ENCODE measurements at regions not wholly inside any gene's neighbourhood (a gene's known extent, or its start where the extent isn't known, plus 50 kb on each side); places are given as distances from the start of the nearest gene placed in this dataset.
"Not testable (repeated sequence)": the region's sequence is repeated elsewhere in the genome, so short reads cannot be mapped to it uniquely, and the experiment has no call there.

- no peaks in the 10 kb centered on the region for H3K36me3 Mint-ChIP-seq (ENCODE audit: insufficient read depth, unreplicated experiment)
- TF ChIP-seq CTCF (IDR thresholded peaks at IDR 0.05; ENCODE audit: unreplicated experiment) = no peak
- DNase-seq (ENCODE audit: unreplicated experiment) = peak; percentile 16
- no peaks in the 10 kb centered on the region for H3K9me3 Mint-ChIP-seq (ENCODE audit: unreplicated experiment)
- ChIA-PET CTCF (no interaction called here), POLR2A (no interaction called here)
- no peak overlapping the region for H3K27ac Mint-ChIP-seq (ENCODE audit: low read depth, unreplicated experiment)
- peaks cover 29% of the 10 kb centered on the region for H3K27me3 Mint-ChIP-seq (ENCODE audit: insufficient read depth, unreplicated experiment)
- H3K4me3 Mint-ChIP-seq (ENCODE audit: unreplicated experiment) = no peak overlapping the region
- H3K4me1 Mint-ChIP-seq (ENCODE audit: insufficient read depth, unreplicated experiment) = no peaks in the 10 kb centered on the region
- no TSS peak for BruUV-seq (replicated peaks)
- intact Hi-C loops (cut with micrococcal nuclease) = no loop called here
Measured at GRCh38 chr18:41642756-41643155, 312.3 kb upstream of the PIK3C3 start.

GRCh38 chr18:41639218-41639617, 315.8 kb upstream of the PIK3C3 start:
- no peak overlapping the region for H3K4me3 Mint-ChIP-seq (ENCODE audit: unreplicated experiment)
- no peak overlapping the region for H3K27ac Mint-ChIP-seq (ENCODE audit: low read depth, unreplicated experiment)
- BruUV-seq (replicated peaks) = no TSS peak
- H3K27me3 Mint-ChIP-seq (ENCODE audit: insufficient read depth, unreplicated experiment) = peaks cover 23% of the 10 kb centered on the region
- H3K9me3 Mint-ChIP-seq (ENCODE audit: unreplicated experiment) = no peaks in the 10 kb centered on the region
- ChIA-PET CTCF (interaction anchor here (0.7 kb wide), 1 partner anchor 45 kb away, joined by 3 read pairs; no protein-coding TSS in a partner anchor), POLR2A (no interaction called here)
- DNase-seq (ENCODE audit: unreplicated experiment) = no peak
- no peaks in the 10 kb centered on the region for H3K36me3 Mint-ChIP-seq (ENCODE audit: insufficient read depth, unreplicated experiment)
- intact Hi-C loops (cut with micrococcal nuclease) = no loop called here
- H3K4me1 Mint-ChIP-seq (ENCODE audit: insufficient read depth, unreplicated experiment) = no peaks in the 10 kb centered on the region
- TF ChIP-seq CTCF (IDR thresholded peaks at IDR 0.05; ENCODE audit: unreplicated experiment) = no peak

GRCh38 chr18:41631723-41632285, 323.2 kb upstream of the PIK3C3 start:
- POLR2A ChIA-PET; BruUV-seq (replicated peaks); H3K36me3 Mint-ChIP-seq (ENCODE audit: insufficient read depth, unreplicated experiment); H3K4me3 Mint-ChIP-seq (ENCODE audit: unreplicated experiment); H3K27ac Mint-ChIP-seq (ENCODE audit: low read depth, unreplicated experiment); intact Hi-C loops (cut with micrococcal nuclease); H3K27me3 Mint-ChIP-seq (ENCODE audit: insufficient read depth, unreplicated experiment); DNase-seq (ENCODE audit: unreplicated experiment); H3K4me1 Mint-ChIP-seq (ENCODE audit: insufficient read depth, unreplicated experiment); H3K9me3 Mint-ChIP-seq (ENCODE audit: unreplicated experiment); CTCF ChIA-PET: not testable (repeated sequence)

- no TSS peak for BruUV-seq (replicated peaks)
- CTCF ChIA-PET = no interaction called here
- H3K27ac Mint-ChIP-seq (ENCODE audit: low read depth, unreplicated experiment) = no peak overlapping the region
- intact Hi-C loops (cut with micrococcal nuclease) = no loop called here
- POLR2A ChIA-PET = no interaction called here
- H3K4me3 Mint-ChIP-seq (ENCODE audit: unreplicated experiment) = no peak overlapping the region
- no peaks in the 10 kb centered on the region for H3K9me3 Mint-ChIP-seq (ENCODE audit: unreplicated experiment)
- DNase-seq (ENCODE audit: unreplicated experiment) = no peak
- no peaks in the 10 kb centered on the region for H3K27me3 Mint-ChIP-seq (ENCODE audit: insufficient read depth, unreplicated experiment)
- H3K4me1 Mint-ChIP-seq (ENCODE audit: insufficient read depth, unreplicated experiment) = no peaks in the 10 kb centered on the region
- H3K36me3 Mint-ChIP-seq (ENCODE audit: insufficient read depth, unreplicated experiment) = no peaks in the 10 kb centered on the region
- TF ChIP-seq CTCF (IDR thresholded peaks at IDR 0.05; ENCODE audit: unreplicated experiment) = no peak
Measured at GRCh38 chr18:41630232-41630886, 324.7 kb upstream of the PIK3C3 start.

All from MCF 10A (cell line).